Neural cell (in vitro differentiated cells): ENCODE measurements at regions not wholly inside any gene's neighbourhood (a gene's known extent, or its start where the extent isn't known, plus 50 kb on each side); places are given as distances from the start of the nearest gene placed in this dataset.

Experiments used
- H2AFZ ChIP-seq: fragments of 200-600, 300-800 bp; sonication (generic), shearing (Covaris generic); 2 replicates; pipeline ENCODE4 v1.6.0; 2014; ENCODE audit warnings: low read depth, mild to moderate bottlenecking, antibody characterized with exemption, low read length, moderate library complexity
- H3F3A ChIP-seq: fragments of 200-600 bp; shearing (Covaris generic); 2 replicates; pipeline ENCODE4 v1.6.1; 2016; ENCODE audit warnings: mild to moderate bottlenecking, moderate library complexity, mixed read lengths, antibody characterized with exemption, low read length; ENCODE audit not compliant: insufficient read depth, poor library complexity, severe bottlenecking
- H3K27ac ChIP-seq: fragments of 200-600, 300-800 bp; sonication (generic), shearing (Covaris generic); 2 replicates; pipeline ENCODE4 v1.5.1; 2014; ENCODE audit warnings: mild to moderate bottlenecking, low read length, moderate library complexity
- H3K27me3 ChIP-seq: fragments of 300-800, 200-600 bp; sonication (generic), shearing (Covaris generic); 2 replicates; pipeline ENCODE4 v1.6.0; 2014; ENCODE audit warnings: mild to moderate bottlenecking, low read depth, low read length, moderate library complexity; ENCODE audit not compliant: insufficient read depth
- H3K36me3 ChIP-seq: fragments of 300-800, 200-600 bp; sonication (generic), shearing (Covaris generic); 2 replicates; pipeline ENCODE4 v1.5.1; 2014; ENCODE audit warnings: mild to moderate bottlenecking, antibody characterized with exemption, low read length, moderate library complexity; ENCODE audit not compliant: insufficient read depth
- H3K4me2 ChIP-seq: fragments of 300-800, 200-600 bp; sonication (generic), shearing (Covaris generic); 2 replicates; pipeline ENCODE4 v1.6.0; 2014; ENCODE audit warnings: mild to moderate bottlenecking, low read length
- H3K4me3 ChIP-seq: fragments of 300-800, 200-600 bp; sonication (generic), shearing (Covaris generic); 2 replicates; pipeline ENCODE4 v1.5.1; 2014; ENCODE audit warnings: mild to moderate bottlenecking, low read length, moderate library complexity
- H3K79me2 ChIP-seq: fragments of 200-600 bp; shearing (Covaris generic); replicated peaks from 2 replicates; pipeline ENCODE4 v1.6.0; 2014; ENCODE audit warnings: mild to moderate bottlenecking, low read length, moderate library complexity; ENCODE audit not compliant: insufficient read depth
- H3K9ac ChIP-seq: fragments of 300-800, 200-600 bp; sonication (generic), shearing (Covaris generic); 2 replicates; pipeline ENCODE4 v1.6.1; 2016; ENCODE audit warnings: mild to moderate bottlenecking, low read length, mixed read lengths
- H3K9me2 ChIP-seq: fragments of 200-600 bp; shearing (Covaris generic); 2 replicates; pipeline ENCODE4 v1.6.1; 2016; ENCODE audit warnings: mild to moderate bottlenecking, low read length, mixed read lengths; ENCODE audit not compliant: insufficient read depth
- H3K9me3 ChIP-seq: fragments of 200-600, 300-800 bp; sonication (generic), shearing (Covaris generic); 2 replicates; pipeline ENCODE4 v1.6.1; 2016; ENCODE audit warnings: mild to moderate bottlenecking, mixed run types, low read length, moderate library complexity, mixed read lengths
- H4K20me1 ChIP-seq: fragments of 200-600 bp; shearing (Covaris generic); 2 replicates; pipeline ENCODE4 v1.6.1; 2016; ENCODE audit warnings: mild to moderate bottlenecking, mixed run types; ENCODE audit not compliant: insufficient read depth
- CTCF ChIP-seq: fragments of 450-650 bp; IDR thresholded peaks from 2 replicates; pipeline ENCODE4 v1.5.1; 2014; ENCODE audit warnings: antibody characterized with exemption, mild to moderate bottlenecking, moderate library complexity; ENCODE audit not compliant: poor library complexity, severe bottlenecking
- EP300 ChIP-seq: fragments of 450-650 bp; conservative IDR thresholded peaks from 2 replicates; pipeline ENCODE4 v1.6.1; 2014; ENCODE audit warnings: antibody characterized with exemption, mild to moderate bottlenecking, moderate library complexity; ENCODE audit not compliant: poor library complexity, severe bottlenecking
- MXI1 ChIP-seq: fragments of 450-650 bp; conservative IDR thresholded peaks from 2 replicates; pipeline ENCODE4 v1.6.1; 2014; ENCODE audit warnings: antibody characterized with exemption, mild to moderate bottlenecking; ENCODE audit not compliant: poor library complexity, severe bottlenecking
- POLR2AphosphoS5 ChIP-seq: IDR thresholded peaks from 2 replicates; pipeline ENCODE4 v1.6.1; 2012
- RAD21 ChIP-seq: fragments of 450-650 bp; conservative IDR thresholded peaks from 2 replicates; pipeline ENCODE4 v1.6.1; 2014; ENCODE audit warnings: antibody characterized with exemption, mild to moderate bottlenecking, moderate library complexity
- REST ChIP-seq: IDR thresholded peaks from 2 replicates; pipeline ENCODE4 v1.6.1; 2012; ENCODE audit warnings: borderline replicate concordance
- TAF1 ChIP-seq: IDR thresholded peaks from 2 replicates; pipeline ENCODE4 v1.6.1; 2012; ENCODE audit warnings: low read depth

- no peak overlapping the region for H3K4me2 ChIP-seq
- H2AFZ ChIP-seq, result no peak overlapping the region
- H3K9ac ChIP-seq, result no peak overlapping the region
- TF ChIP-seq MXI1, result no peak
- no peaks in the 10 kb centered on the region for H3F3A ChIP-seq
- H3K79me2 ChIP-seq, result no peaks in the 10 kb centered on the region
- no peaks in the 10 kb centered on the region for H3K27me3 ChIP-seq
- H3K9me3 ChIP-seq, result no peaks in the 10 kb centered on the region
- H3K9me2 ChIP-seq, result no peaks in the 10 kb centered on the region
- H3K27ac ChIP-seq, result no peak overlapping the region
- no peak overlapping the region for H3K4me3 ChIP-seq
- H4K20me1 ChIP-seq, result no peaks in the 10 kb centered on the region
- no peaks in the 10 kb centered on the region for H3K36me3 ChIP-seq
Observed at GRCh38 chr4:26124753-26125321, 196.0 kb upstream of the RBPJ start.

- no peaks in the 10 kb centered on the region for H3K9me2 ChIP-seq
- H3K4me3 ChIP-seq, result no peak overlapping the region
- H3K4me2 ChIP-seq, result no peak overlapping the region
- H3F3A ChIP-seq, result no peaks in the 10 kb centered on the region
- H3K36me3 ChIP-seq, result no peaks in the 10 kb centered on the region
- H3K9me3 ChIP-seq, result no peaks in the 10 kb centered on the region
- H2AFZ ChIP-seq, result no peak overlapping the region
- H4K20me1 ChIP-seq, result no peaks in the 10 kb centered on the region
- H3K27ac ChIP-seq, result no peak overlapping the region
- no peak overlapping the region for H3K9ac ChIP-seq
- H3K27me3 ChIP-seq, result no peaks in the 10 kb centered on the region
- H3K79me2 ChIP-seq, result no peaks in the 10 kb centered on the region
- TF ChIP-seq TAF1 (no peak), POLR2AphosphoS5 (no peak), CTCF (no peak), REST (no peak), EP300 (no peak)
Observed at GRCh38 chr4:26126143-26126718, 194.6 kb upstream of the RBPJ start.

GRCh38 chr4:26126994-26127393 is 193.8 kb upstream of the RBPJ start:
- TF ChIP-seq TAF1 (no peak), RAD21 (no peak), CTCF (no peak), POLR2AphosphoS5 (no peak)
- H3K27ac ChIP-seq, result no peak overlapping the region
- no peaks in the 10 kb centered on the region for H3K9me3 ChIP-seq

More at GRCh38 chr4:26126994-26127393, 193.8 kb upstream of the RBPJ start:
- Histone ChIP-seq H2AFZ (no peak overlapping the region), H3K79me2 (no peaks in the 10 kb centered on the region), H3K27me3 (no peaks in the 10 kb centered on the region), H3K9ac (no peak overlapping the region), H3K4me2 (no peak overlapping the region), H3K4me3 (no peak overlapping the region), H3K9me2 (no peaks in the 10 kb centered on the region), H4K20me1 (no peaks in the 10 kb centered on the region), H3K36me3 (no peaks in the 10 kb centered on the region), H3F3A (no peaks in the 10 kb centered on the region)
